ENCODE measurements at regions not wholly inside any gene's neighbourhood (a gene's known extent, or its start where the extent isn't known, plus 50 kb on each side); places are given as distances from the start of the nearest gene placed in this dataset.
A peak's percentile ranks its signal among the peaks of the same experiment; 100 is the strongest.
"Not testable (repeated sequence)": the region's sequence is repeated elsewhere in the genome, so short reads cannot be mapped to it uniquely, and the experiment has no call there.

DNA sequence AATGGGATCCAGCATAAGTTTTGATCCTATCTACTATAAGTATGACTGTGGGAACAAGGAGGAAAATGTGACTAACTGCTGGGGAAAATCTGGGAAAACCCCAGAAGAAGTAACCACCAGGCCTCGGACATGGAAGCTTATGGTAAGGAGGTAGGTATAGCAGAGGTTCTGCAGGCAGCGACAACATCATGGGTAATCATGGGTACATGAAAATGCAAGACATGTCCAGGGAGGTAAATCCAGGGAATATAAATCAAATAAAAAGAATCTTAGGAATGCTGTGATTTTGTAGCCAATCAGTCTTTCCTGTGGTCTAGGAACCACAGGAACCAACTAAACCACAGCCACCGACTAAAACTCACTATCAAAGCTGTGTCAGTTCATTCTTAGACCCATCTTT lies 168.3 kb upstream of the NPY start:
- no peaks in the 10 kb centered on the region for H3K27me3 ChIP-seq (replicated peaks; ENCODE audit: control insufficient read depth, insufficient read depth, low read length)
- no peak overlapping the region for H3K9ac ChIP-seq (ENCODE audit: low read length)
- no peak for DNase-seq (ENCODE audit: low read depth)
- no peaks in the 10 kb centered on the region for H3K9me3 ChIP-seq (ENCODE audit: control insufficient read depth, low read length)
- no peaks in the 10 kb centered on the region for H3K4me1 ChIP-seq (ENCODE audit: control insufficient read depth, insufficient read depth, low read length)
- H3K36me3 ChIP-seq (ENCODE audit: control insufficient read depth, insufficient read depth, low read length, severe bottlenecking): no peaks in the 10 kb centered on the region
- H3K4me3 ChIP-seq (ENCODE audit: low read length): no peak overlapping the region

DNA sequence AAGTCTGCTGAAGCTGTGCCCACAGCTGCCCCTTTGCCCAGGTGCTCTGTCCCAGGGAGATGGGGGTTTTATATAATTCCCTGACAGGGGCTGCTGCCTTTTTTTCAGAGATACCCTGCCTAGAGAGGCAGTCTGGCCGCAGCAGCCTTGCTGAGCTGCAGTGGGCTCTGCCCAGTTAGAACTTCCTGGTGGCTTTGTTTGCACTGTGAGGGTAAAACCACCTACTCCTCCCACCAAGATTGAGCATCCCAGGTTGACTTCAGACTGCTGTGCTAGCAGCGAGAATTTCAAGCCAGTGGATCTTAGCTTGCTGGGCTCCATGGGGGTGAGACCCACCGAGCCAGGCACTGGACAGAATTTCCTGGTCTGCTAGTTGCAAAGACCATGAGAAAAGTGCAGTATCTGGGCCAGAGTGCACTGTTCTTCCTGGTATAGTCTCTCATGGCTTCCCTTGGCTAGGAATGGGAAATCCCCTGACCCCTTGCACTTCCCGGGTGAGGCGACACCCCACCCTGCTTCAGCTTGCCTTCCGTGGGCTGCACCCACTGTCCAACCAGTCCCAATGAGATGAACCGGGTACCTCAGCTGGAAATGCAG lies 166.0 kb upstream of the NPY start:
- DNase-seq (ENCODE audit: low read depth); H3K9me3 ChIP-seq (ENCODE audit: control insufficient read depth, low read length): not testable (repeated sequence)

DNA sequence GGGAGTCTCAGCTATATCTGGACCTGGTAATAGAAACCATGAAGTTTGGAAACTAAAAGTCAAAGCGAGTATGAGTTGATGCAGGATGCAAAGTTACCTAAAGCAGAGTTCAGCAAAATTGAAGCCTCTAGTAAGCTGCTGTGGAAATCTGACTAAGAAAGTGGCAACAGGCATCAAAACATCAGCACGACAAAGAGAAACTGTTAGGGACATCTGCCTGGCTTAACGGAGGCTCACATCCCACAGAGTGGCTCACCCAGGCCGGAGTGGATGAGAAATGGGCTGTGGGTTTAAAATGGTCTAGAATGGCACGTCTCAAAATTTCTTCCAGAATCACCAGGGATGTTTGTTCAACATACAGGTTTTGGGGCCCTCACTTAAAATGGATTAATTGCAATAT lies 164.1 kb upstream of the NPY start:
- H3K4me1 ChIP-seq (ENCODE audit: control insufficient read depth, insufficient read depth, low read length): no peaks in the 10 kb centered on the region
- H3K9ac ChIP-seq (ENCODE audit: low read length): no peak overlapping the region
- no peak overlapping the region for H3K4me3 ChIP-seq (ENCODE audit: low read length)
- H3K9me3 ChIP-seq (ENCODE audit: control insufficient read depth, low read length): no peaks in the 10 kb centered on the region
- no peak for DNase-seq (ENCODE audit: low read depth)
- H3K36me3 ChIP-seq (ENCODE audit: control insufficient read depth, insufficient read depth, low read length, severe bottlenecking): no peaks in the 10 kb centered on the region
- H3K27me3 ChIP-seq (replicated peaks; ENCODE audit: control insufficient read depth, insufficient read depth, low read length): no peaks in the 10 kb centered on the region

More for the DNA sequence above, 166.0 kb upstream of the NPY start:
- not testable (repeated sequence) for H3K4me1 ChIP-seq (ENCODE audit: control insufficient read depth, insufficient read depth, low read length); H3K9ac ChIP-seq (ENCODE audit: low read length); H3K27me3 ChIP-seq (replicated peaks; ENCODE audit: control insufficient read depth, insufficient read depth, low read length); H3K4me3 ChIP-seq (ENCODE audit: low read length); H3K36me3 ChIP-seq (ENCODE audit: control insufficient read depth, insufficient read depth, low read length, severe bottlenecking)

DNA sequence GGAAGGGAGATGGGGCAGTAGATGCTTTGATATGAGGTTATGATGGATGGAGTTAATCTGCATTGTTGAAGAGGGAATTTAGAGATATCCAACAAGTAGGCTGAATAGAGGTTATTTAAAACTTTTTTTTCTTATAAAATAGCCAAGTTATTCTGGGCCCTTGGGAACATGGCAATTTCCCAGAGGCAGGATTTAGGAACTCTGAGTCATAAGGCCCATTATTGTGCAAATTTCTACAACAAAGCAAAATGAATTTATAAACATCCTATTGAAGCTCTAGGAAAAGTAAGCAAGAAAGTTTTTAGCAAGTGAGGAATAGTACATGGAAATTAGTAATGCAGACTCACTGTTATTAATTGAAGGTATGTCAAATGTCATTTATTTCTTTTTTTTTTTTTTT lies 160.9 kb upstream of the NPY start:
- H3K4me3 ChIP-seq (ENCODE audit: low read length): no peak overlapping the region
- H3K4me1 ChIP-seq (ENCODE audit: control insufficient read depth, insufficient read depth, low read length): no peaks in the 10 kb centered on the region
- H3K27me3 ChIP-seq (replicated peaks; ENCODE audit: control insufficient read depth, insufficient read depth, low read length): no peaks in the 10 kb centered on the region
- H3K9me3 ChIP-seq (ENCODE audit: control insufficient read depth, low read length): no peaks in the 10 kb centered on the region
- no peaks in the 10 kb centered on the region for H3K36me3 ChIP-seq (ENCODE audit: control insufficient read depth, insufficient read depth, low read length, severe bottlenecking)
- H3K9ac ChIP-seq (ENCODE audit: low read length): no peak overlapping the region
- peak; percentile 7 for DNase-seq (ENCODE audit: low read depth)

DNA sequence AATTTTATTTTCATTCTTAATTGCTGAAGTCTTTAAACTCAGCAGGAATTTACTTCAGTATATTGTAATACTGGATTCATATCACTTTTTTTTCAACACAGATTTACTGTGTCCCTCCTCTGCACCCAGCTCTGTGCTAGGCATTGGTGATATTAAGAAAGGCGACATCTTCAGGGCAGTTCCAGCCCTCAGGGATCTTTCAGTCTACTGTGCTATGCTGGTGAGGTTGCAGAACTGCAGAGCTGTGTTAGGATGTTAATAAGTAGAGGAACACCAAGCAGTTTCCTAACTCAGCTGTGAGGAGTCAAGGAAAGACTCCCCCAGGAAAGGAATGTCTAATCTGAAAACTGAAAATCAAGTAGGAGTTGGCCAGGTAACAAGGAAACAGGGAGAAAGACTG lies 158.2 kb upstream of the NPY start:
- Histone ChIP-seq H3K4me3 (ENCODE audit: low read length) (no peak overlapping the region), H3K4me1 (ENCODE audit: control insufficient read depth, insufficient read depth, low read length) (no peaks in the 10 kb centered on the region), H3K36me3 (ENCODE audit: control insufficient read depth, insufficient read depth, low read length, severe bottlenecking) (no peaks in the 10 kb centered on the region), H3K27me3 (replicated peaks; ENCODE audit: control insufficient read depth, insufficient read depth, low read length) (no peaks in the 10 kb centered on the region), H3K9me3 (ENCODE audit: control insufficient read depth, low read length) (no peaks in the 10 kb centered on the region), H3K9ac (ENCODE audit: low read length) (no peak overlapping the region)
- DNase-seq (ENCODE audit: low read depth): no peak

DNA sequence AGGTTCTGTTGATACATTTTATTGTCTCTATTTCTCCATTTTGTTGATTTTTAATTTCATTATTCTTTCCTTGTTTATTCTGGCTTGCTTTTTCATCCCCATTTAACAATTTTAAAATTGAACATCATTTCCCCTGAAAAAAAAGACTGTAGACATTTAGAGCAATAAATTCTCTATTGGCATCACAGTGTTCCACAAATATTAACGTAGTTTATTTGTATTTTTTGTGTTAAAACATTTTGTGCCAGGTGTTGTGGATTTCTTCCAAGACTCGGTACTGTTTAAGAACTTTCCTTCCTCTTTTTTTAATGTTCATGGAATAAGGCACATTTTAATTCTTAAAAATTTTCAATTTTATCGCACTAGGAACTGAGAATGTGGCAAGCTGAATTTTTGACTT lies 156.1 kb upstream of the NPY start:
- Histone ChIP-seq H3K9me3 (ENCODE audit: control insufficient read depth, low read length) (no peaks in the 10 kb centered on the region), H3K4me3 (ENCODE audit: low read length) (no peak overlapping the region), H3K9ac (ENCODE audit: low read length) (no peak overlapping the region), H3K36me3 (ENCODE audit: control insufficient read depth, insufficient read depth, low read length, severe bottlenecking) (no peaks in the 10 kb centered on the region), H3K4me1 (ENCODE audit: control insufficient read depth, insufficient read depth, low read length) (no peaks in the 10 kb centered on the region), H3K27me3 (replicated peaks; ENCODE audit: control insufficient read depth, insufficient read depth, low read length) (no peaks in the 10 kb centered on the region)
- DNase-seq (ENCODE audit: low read depth): no peak

DNA sequence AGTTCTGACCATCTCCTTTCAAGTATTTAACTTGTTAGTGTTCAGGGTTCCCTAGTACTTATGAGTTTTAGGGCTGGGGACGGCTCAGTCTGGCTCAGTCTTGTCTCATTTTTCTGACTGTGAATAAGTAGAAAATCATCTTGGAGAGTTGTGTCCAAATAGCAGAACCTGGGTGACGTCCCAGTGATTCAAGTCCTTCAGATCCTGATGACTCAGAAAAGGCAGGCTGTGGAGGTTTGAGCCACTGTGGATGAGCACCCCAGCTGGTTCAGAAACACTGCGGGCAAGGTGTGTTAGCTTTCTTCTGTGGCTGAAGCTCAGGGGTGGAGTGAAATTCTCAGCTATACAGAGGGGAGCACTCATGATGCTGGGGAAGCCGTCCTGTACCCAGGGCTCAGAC lies 154.4 kb upstream of the NPY start:
- no peak for DNase-seq (ENCODE audit: low read depth)
- no peaks in the 10 kb centered on the region for H3K9me3 ChIP-seq (ENCODE audit: control insufficient read depth, low read length)
- H3K27me3 ChIP-seq (replicated peaks; ENCODE audit: control insufficient read depth, insufficient read depth, low read length): peaks cover 3% of the 10 kb centered on the region
- H3K9ac ChIP-seq (ENCODE audit: low read length): no peak overlapping the region
- H3K4me3 ChIP-seq (ENCODE audit: low read length): no peak overlapping the region
- no peaks in the 10 kb centered on the region for H3K4me1 ChIP-seq (ENCODE audit: control insufficient read depth, insufficient read depth, low read length)
- no peaks in the 10 kb centered on the region for H3K36me3 ChIP-seq (ENCODE audit: control insufficient read depth, insufficient read depth, low read length, severe bottlenecking)

DNA sequence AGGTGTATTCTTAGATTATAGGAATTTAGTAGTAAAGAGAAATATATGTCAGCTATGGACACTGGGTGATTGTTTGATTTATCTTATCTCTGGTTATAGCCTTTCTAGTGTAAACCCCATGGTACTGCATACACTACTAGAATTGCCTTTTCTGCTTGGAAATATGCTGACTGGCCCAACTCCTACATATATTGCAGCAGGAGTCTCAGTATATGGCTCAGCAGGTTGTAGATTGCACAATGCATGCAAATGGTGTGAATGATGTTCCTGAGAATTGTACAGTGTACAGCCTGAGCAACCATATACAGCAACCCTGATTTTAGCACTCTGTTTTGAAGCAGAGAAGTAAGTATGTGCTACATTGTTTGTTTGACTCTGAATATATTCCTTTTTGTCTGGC lies 153.4 kb upstream of the NPY start:
- DNase-seq (ENCODE audit: low read depth): no peak
- Histone ChIP-seq H3K9me3 (ENCODE audit: control insufficient read depth, low read length) (no peaks in the 10 kb centered on the region), H3K36me3 (ENCODE audit: control insufficient read depth, insufficient read depth, low read length, severe bottlenecking) (no peaks in the 10 kb centered on the region)

DNA sequence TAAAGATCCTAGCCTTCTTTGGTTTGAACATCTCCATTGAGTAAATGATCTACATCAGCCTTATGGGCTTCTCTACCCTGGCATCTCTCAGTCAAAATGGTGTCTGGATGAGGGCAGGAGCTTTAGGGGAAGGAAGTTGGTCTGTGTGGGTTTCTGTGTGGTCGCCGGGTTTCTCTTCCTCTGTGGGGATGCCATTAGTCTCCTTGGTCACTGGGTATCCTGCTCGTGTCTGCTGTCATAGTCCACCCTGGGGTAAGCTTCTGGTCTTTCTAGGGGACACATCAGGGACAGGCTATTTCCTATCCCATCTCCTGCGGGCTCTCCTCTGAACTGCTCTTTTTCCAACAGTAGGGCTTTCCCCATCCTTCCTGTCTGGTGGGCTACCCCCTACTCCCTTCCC lies 150.3 kb upstream of the NPY start:
- no peak overlapping the region for H3K9ac ChIP-seq (ENCODE audit: low read length)
- H3K27me3 ChIP-seq (replicated peaks; ENCODE audit: control insufficient read depth, insufficient read depth, low read length): peaks cover 10% of the 10 kb centered on the region
- H3K9me3 ChIP-seq (ENCODE audit: control insufficient read depth, low read length): no peaks in the 10 kb centered on the region
- no peaks in the 10 kb centered on the region for H3K36me3 ChIP-seq (ENCODE audit: control insufficient read depth, insufficient read depth, low read length, severe bottlenecking)
- no peak for DNase-seq (ENCODE audit: low read depth)
- no peak overlapping the region for H3K4me3 ChIP-seq (ENCODE audit: low read length)
- H3K4me1 ChIP-seq (ENCODE audit: control insufficient read depth, insufficient read depth, low read length): no peaks in the 10 kb centered on the region

More for the DNA sequence above, 153.4 kb upstream of the NPY start:
- Histone ChIP-seq H3K4me1 (ENCODE audit: control insufficient read depth, insufficient read depth, low read length) (no peaks in the 10 kb centered on the region), H3K4me3 (ENCODE audit: low read length) (no peak overlapping the region), H3K27me3 (replicated peaks; ENCODE audit: control insufficient read depth, insufficient read depth, low read length) (peaks cover 3% of the 10 kb centered on the region), H3K9ac (ENCODE audit: low read length) (no peak overlapping the region)

DNA sequence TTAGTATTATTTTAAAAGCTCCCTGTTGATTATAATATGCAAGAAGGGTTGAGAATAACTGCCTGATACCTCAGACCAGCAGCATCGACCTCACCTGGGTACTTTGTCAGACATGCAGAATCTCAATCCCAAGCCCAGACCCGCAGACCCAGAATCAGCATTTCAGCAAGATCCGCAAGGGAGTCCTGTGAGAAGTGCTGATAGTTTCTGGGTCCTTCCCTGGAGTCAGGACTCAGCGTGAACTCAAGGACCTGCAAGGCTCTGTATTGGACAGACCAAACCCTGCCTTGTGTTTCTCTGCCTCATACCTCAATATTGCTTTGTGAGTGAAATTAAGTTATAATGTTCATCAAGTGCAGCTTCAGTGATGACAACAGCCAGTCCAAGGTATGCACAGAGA lies 149.5 kb upstream of the NPY start:
- H3K9ac ChIP-seq (ENCODE audit: low read length): no peak overlapping the region
- peaks cover 10% of the 10 kb centered on the region for H3K27me3 ChIP-seq (replicated peaks; ENCODE audit: control insufficient read depth, insufficient read depth, low read length)
- no peaks in the 10 kb centered on the region for H3K4me1 ChIP-seq (ENCODE audit: control insufficient read depth, insufficient read depth, low read length)
- H3K9me3 ChIP-seq (ENCODE audit: control insufficient read depth, low read length): no peaks in the 10 kb centered on the region
- no peak overlapping the region for H3K4me3 ChIP-seq (ENCODE audit: low read length)
- H3K36me3 ChIP-seq (ENCODE audit: control insufficient read depth, insufficient read depth, low read length, severe bottlenecking): no peaks in the 10 kb centered on the region
- no peak for DNase-seq (ENCODE audit: low read depth)

DNA sequence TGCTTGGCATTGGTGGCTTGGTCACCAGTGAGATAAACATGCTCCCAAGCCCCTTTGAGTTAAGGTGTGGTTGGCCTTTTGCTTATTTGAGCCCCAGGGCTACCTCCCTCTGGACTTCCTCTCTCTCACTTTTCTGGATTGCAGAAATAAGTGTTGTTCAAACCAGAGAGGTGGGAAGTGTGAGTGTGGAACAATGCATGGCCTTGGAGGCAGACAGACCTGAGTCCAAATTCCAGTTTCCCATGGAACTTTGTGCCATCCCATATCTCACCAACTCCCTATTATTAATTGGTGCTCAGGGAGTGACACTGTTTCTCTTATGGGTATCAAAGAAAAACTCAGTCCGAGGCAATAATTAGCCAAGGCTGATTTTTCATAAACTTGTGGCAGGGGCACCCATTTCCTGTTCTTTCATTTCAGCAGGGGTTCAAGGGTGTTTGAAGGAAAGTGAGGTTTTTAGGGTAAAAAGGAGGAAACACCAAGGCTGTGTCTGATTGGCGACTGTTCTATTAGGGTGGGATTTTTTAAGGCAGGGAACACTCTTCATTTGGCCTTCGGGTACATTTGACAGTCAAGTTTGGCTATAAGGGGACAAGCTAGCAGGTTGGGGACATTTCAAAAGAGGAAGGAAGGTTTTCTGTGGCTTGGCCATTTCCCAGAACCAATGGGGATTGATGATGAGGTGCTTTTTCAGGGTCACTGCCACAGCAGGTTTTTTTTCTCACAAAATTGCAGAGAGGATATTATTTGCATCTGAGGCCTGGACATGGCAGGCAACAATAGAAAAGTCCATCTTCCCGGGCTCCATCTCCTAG lies 148.8 kb upstream of the NPY start:
- H3K4me3 ChIP-seq (ENCODE audit: low read length): no peak overlapping the region
- no peak overlapping the region for H3K9ac ChIP-seq (ENCODE audit: low read length)
- no peak for DNase-seq (ENCODE audit: low read depth)
- no peaks in the 10 kb centered on the region for H3K9me3 ChIP-seq (ENCODE audit: control insufficient read depth, low read length)
- H3K36me3 ChIP-seq (ENCODE audit: control insufficient read depth, insufficient read depth, low read length, severe bottlenecking): no peaks in the 10 kb centered on the region
- H3K27me3 ChIP-seq (replicated peaks; ENCODE audit: control insufficient read depth, insufficient read depth, low read length): peaks cover 14% of the 10 kb centered on the region
- H3K4me1 ChIP-seq (ENCODE audit: control insufficient read depth, insufficient read depth, low read length): no peaks in the 10 kb centered on the region

DNA sequence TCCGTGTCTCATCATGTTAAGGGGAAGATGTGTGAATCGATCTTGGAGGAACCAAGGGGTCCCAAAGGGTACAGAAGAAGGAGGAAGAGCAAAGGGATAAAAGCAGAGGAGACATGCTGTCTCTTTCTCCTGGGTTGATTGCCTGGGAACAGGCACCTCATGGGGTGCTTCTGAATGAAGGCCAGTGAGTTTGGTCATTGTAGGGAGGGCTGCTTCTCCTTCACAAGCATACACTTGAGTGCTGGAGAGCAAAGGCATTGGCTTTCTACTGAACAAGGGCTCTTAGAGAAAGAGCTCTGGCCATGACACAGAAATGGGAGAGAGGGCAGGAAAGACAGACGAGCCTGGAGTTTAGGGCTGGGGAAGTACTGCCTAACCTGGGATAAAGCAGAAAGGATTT lies 146.7 kb upstream of the NPY start:
- Histone ChIP-seq H3K27me3 (replicated peaks; ENCODE audit: control insufficient read depth, insufficient read depth, low read length) (peaks cover 16% of the 10 kb centered on the region), H3K4me3 (ENCODE audit: low read length) (no peak overlapping the region), H3K4me1 (ENCODE audit: control insufficient read depth, insufficient read depth, low read length) (no peaks in the 10 kb centered on the region), H3K9me3 (ENCODE audit: control insufficient read depth, low read length) (no peaks in the 10 kb centered on the region), H3K9ac (ENCODE audit: low read length) (no peak overlapping the region), H3K36me3 (ENCODE audit: control insufficient read depth, insufficient read depth, low read length, severe bottlenecking) (no peaks in the 10 kb centered on the region)
- DNase-seq (ENCODE audit: low read depth): no peak

All from adipocyte (in vitro differentiated cells).